GM12873 (cell line): ENCODE measurements at regions not wholly inside any gene's neighbourhood (a gene's known extent, or its start where the extent isn't known, plus 50 kb on each side); places are given as distances from the start of the nearest gene placed in this dataset.

Source experiments
- CTCF ChIP-seq: IDR thresholded peaks from 2 replicates; pipeline ENCODE4 v1.5.1; 2012; ENCODE audit warnings: low read depth, mild to moderate bottlenecking, moderate library complexity, low read length, control low read depth; ENCODE audit not compliant: insufficient read depth; ENCODE audit errors: missing control alignments

GRCh38 chr10:42960491-42960990 is 116.3 kb upstream of the RET start:
- no peak for TF ChIP-seq CTCF

- no peak for TF ChIP-seq CTCF
These were observed 115.7 kb upstream of the RET start for GRCh38 chr10:42960991-42961795.

DNA sequence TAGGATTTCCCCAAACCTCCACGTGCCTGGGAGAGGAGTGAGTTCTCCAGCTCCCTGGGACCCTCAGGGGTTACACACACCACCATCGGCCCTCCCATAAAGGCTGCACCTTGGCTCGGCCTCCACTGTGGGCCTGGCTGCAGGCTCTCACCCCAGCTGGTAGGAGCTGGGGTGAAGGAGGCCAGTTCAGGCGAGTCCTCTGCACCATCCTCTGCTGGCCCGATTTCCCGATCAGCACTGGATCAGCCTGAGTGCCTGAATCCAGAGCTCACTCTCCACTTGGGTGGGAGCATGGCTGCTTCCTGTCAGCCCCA is 115.1 kb upstream of the RET start:
- no peak for TF ChIP-seq CTCF

- TF ChIP-seq CTCF: no peak
These were observed 114.6 kb upstream of the RET start for GRCh38 chr10:42962110-42962901.

DNA sequence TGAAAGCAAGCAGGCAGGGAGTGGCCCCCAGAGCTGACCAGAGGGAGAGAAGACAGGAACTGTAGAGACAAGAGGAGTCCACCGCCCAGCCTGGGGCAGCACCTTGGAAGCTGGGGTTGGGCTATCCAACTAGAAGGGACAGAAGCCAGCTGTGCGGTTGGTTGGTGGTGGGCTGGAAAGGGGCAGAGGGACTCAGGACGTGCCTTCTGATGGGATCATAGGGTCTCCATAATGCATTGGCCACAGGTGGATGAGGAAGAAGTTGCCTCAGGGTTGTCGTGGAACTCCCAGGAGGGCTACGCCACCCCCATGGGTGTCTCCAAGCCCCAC is 114.0 kb upstream of the RET start:
- no peak for TF ChIP-seq CTCF

- TF ChIP-seq CTCF: no peak
These were observed 113.6 kb upstream of the RET start for GRCh38 chr10:42963312-42963711.

DNA sequence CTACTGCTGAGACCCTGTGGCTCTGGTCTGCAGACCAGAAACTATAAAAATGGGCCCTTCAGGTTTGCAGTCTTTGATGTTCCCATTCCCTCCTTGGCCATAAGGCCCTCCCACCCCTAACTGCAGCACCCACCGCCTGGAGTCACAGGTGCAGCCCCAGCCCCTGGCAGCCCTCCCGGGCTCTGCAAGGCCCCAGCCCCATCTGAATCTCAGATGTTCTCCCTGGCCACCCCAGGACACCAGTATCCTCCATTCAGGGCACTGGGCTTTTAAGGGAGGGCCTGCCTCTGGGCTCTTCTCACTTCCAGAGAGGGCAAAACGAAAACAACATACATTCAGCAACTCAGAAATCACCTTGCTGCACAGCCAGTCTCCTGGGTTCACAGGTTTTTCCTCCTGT is 107.7 kb upstream of the RET start:
- no peak for TF ChIP-seq CTCF
